ENCODE measurements at regions not wholly inside any gene's neighbourhood (a gene's known extent, or its start where the extent isn't known, plus 50 kb on each side); places are given as distances from the start of the nearest gene placed in this dataset.

- DNase-seq, result peak; percentile 13
These were observed 314.3 kb upstream of the ZMIZ1 start for GRCh38 chr10:78754269-78755062.

DNA sequence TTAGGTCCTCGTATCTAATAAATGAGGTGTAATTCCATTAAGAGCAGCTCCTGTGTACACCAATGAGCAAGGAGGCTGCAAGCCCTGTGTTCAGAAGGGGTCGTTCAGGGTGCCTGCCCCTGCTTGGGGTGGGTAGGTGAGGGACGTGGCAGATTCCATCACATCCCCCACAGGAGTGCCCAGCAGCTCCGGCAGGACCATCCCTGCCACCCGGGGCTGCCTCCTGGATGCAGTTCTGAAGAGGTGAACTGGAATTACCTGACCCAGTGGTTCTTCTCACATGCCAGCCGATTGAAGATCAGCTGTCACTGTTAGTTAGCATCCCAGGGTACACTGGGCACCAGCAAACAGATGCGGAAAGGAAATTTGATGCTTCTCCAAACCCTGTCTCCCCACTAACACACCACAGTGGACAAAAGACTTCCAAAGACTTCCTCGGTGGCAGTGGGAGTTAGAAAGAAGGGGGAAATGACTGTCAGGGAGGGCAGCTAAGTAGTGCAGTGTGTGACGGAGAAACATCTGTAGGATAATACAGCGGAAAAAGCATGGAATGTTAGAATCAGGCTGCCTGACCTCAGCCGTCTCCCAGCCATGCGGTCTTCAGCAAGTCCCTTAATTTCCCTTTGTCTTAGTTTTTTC lies 313.6 kb upstream of the ZMIZ1 start:
- no peak for DNase-seq

DNA sequence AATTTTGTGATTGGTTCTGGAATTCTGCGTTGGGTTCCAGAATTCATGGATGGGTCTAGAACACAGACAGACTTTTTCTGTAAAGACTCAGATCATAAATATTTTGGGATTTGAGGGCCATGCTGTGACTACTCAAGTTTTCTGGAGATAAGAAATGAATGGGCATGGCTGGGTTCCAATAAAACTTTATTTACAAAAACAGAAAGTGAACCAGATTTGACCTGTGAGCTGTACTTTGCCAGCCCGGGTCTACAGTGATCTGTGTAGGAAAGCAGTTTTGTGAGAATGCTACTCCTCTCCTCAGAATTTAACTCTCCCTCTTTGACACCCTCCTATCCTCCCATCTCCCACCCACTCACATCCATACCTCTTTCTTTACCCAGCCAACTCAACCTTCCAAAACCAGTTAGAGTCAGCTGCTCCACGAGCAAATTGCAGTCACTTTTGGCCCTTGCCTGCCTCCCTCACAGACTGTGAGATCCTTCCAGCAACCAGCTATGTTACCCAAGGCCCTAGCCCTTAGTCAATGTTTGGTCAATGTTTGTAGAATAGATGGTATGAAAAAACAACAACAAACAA lies 312.8 kb upstream of the ZMIZ1 start:
- no peak for DNase-seq

DNA sequence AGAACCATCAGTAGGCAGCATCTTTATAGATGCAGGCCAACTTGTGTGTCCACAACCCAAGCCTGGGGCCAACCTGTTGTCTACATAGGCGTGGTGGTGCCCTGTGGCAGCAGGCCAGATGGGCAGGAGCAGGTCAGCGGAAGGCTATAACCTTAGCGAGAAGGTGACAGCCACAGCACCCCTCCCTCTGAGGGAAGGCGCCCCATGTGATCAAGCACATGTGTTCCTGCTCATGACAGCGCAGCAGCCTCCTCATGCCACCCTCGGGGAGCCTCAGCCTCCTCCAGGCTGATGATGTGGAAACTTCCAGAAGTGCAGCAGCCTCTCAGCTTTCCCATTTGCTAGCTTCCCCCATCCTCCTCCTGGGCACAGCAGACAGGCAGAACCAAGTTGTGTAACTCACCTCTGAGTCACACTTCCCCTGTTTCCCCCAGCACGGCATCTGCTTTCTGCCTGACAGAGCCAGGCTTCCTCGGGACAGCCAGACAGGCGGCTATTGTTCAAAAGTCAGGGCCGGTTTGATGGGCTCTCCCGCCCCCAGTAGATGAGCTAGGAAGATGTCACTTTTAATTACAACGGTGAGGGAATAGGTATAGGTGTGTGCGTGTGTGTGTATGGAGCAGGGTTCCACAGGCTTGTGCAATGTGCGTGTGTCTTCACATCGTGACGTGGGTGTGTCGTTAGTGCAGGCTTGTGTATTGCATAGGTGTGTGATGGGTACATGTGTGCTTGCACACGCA lies 312.0 kb upstream of the ZMIZ1 start:
- peak; percentile 97 for DNase-seq

DNA sequence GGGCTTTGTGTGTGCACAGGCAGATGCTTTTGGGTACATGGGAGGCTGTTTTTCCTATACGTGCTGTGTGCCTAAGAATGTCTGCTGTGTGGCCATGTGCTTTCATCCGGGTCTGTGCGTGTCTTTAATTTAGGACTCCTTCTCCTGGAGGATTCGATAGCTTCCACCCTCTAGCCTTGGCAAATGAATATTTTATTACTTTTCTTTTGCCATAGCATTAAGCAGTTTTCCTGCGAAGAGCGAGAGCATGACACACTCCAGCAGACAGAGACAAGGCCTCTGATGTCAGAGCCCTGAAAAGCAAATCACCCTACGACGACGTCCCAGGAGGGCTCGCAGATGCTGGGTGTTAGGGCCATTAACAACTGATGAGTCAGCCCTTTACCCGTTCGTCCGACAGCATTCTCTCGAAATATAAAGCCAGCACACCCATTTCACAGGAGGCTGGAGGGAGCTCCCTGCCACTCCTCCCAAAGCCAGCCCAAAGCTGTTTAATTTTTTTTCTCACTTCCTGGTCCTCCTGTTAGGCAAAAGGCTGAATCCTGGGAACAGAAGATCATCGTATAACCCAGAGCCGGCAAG lies 311.3 kb upstream of the ZMIZ1 start:
- peak; percentile 20 for DNase-seq

- DNase-seq, result no peak
These were observed 310.6 kb upstream of the ZMIZ1 start for GRCh38 chr10:78758176-78758575.

- DNase-seq, result no peak
These were observed 309.2 kb upstream of the ZMIZ1 start for GRCh38 chr10:78759456-78760120.

- DNase-seq, result no peak
These were observed 308.1 kb upstream of the ZMIZ1 start for GRCh38 chr10:78760463-78761310.

GRCh38 chr10:78761311-78761781 lies 307.4 kb upstream of the ZMIZ1 start:
- DNase-seq, result no peak

DNA sequence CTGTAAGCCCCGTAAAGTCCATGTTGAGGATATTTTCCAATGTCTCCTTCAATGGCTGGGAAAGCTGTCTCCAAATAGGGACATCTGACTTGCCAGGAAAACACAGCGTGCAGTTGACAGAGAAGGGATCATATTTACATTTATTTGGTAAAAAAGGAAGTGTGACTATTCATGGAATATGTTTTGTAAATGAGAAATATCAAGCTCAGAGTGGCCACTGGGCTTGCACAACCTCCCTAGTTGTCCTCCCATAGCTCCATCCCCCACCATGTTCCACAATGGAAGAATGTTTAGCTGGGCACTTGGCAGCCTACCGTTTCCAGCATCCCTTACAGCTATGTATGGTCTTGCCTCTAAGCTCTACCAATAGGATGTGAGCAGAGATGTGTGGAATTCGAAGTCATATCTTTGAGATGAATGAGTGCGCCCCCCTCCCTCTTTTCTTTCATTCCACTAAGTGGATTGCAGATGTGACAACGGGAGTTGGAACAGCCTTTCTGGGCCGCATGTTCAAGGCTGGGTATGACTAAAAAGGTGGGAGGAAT lies 306.6 kb upstream of the ZMIZ1 start:
- DNase-seq, result peak; percentile 20

GRCh38 chr10:78763234-78763633 lies 305.5 kb upstream of the ZMIZ1 start:
- DNase-seq, result no peak

DNA sequence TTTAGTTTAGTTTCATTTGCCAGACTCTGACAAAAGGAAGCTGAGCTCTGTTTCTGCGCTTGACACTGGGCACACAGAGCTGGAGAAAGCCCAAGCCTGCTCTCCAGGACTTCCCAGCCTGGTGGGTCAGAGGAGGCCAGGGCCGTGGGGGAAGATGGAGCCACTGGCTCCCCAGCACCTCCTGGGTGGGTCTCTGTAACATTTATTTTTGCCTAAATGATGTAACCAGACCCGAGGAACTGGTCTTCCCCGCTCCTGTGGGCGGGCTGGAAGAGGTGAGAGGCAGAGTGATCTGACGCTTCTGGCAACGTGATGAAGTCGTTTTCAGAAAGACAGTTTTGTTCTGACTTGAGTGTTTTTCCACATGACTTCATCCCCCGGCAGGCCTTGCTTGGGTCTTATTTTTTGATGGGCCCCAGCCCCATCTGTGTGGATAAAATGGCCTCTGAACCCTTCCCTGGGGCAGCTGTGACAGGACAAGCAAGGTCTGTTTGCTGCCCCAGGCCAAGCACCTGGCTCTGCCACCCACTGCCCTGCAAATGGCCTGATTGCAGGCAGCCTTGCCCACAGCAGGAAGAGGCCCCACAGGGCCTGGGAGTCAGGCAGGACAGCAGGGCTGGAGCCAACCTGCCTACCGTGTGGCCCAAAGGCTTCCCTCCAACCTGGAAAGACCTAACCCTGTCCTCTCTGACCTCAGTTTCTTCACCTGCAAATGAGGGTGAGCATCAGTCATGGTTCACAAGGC lies 304.9 kb upstream of the ZMIZ1 start:
- no peak for DNase-seq

- peak; percentile 55 for DNase-seq
These were observed 304.3 kb upstream of the ZMIZ1 start for GRCh38 chr10:78764436-78764835.

DNA sequence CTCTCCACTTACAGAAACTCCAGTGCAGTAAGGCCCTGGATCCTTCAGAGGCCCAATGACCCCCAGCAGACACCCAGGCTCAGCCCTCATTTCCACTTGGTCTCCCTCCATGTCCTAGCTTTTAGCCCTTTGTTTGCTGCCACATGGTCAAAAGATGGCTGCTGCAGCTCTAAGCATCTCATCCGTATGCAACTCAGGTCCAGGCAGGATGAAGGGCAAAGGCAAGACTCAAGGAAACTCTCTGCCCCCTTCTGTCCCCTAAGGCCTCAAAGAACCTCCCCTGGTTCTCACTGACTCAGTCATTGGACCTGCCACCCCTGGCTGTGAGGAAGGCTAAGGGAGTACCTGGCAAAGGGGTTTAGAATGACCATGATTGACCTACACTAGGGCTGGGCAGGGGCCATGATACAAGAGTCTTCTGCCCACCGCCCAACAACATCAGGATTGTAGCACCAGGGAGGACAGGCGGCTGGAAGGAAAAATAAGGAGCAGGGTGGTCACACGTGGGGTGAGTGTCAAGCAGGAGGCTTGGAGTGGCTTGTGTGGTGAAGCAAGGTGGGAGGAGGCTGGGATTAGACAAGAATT lies 303.8 kb upstream of the ZMIZ1 start:
- DNase-seq, result no peak

GRCh38 chr10:78765726-78766335 lies 302.9 kb upstream of the ZMIZ1 start:
- DNase-seq, result no peak

- DNase-seq, result no peak
These were observed 302.2 kb upstream of the ZMIZ1 start for GRCh38 chr10:78766603-78767002.

- no peak for DNase-seq
These were observed 300.5 kb upstream of the ZMIZ1 start for GRCh38 chr10:78768041-78768835.

GRCh38 chr10:78768876-78769275 lies 299.9 kb upstream of the ZMIZ1 start:
- peak; percentile 34 for DNase-seq

- DNase-seq, result no peak
These were observed 299.2 kb upstream of the ZMIZ1 start for GRCh38 chr10:78769526-78769925.
